H1 (cell line): ENCODE measurements at regions not wholly inside any gene's neighbourhood (a gene's known extent, or its start where the extent isn't known, plus 50 kb on each side); places are given as distances from the start of the nearest gene placed in this dataset.

Experiments
- ATF2 ChIP-seq: IDR thresholded peaks from 2 replicates; pipeline ENCODE4 v1.6.1; 2012; ENCODE audit warnings: low read length, inconsistent platforms
- CREB1 ChIP-seq: IDR thresholded peaks from 2 replicates; pipeline ENCODE4 v1.6.1; 2012; ENCODE audit warnings: inconsistent platforms
- HDAC6 ChIP-seq: IDR thresholded peaks from one replicate; pipeline ENCODE4 v1.7.1; 2012; ENCODE audit warnings: low read depth, mild to moderate bottlenecking, inconsistent platforms, low read length, moderate library complexity
- NRF1 ChIP-seq: IDR thresholded peaks from 2 replicates; pipeline ENCODE4 v1.6.1; 2011; ENCODE audit warnings: mild to moderate bottlenecking, low read depth, low read length, improper control_type of control experiment
- RBBP5 ChIP-seq: IDR thresholded peaks from 2 replicates; pipeline ENCODE4 v1.7.1; 2012; ENCODE audit warnings: low read depth, mild to moderate bottlenecking, inconsistent platforms, low read length, moderate library complexity, borderline replicate concordance
- SP2 ChIP-seq: IDR thresholded peaks from 2 replicates; pipeline ENCODE4 v1.6.1; 2012; ENCODE audit warnings: mild to moderate bottlenecking, low read length, inconsistent platforms

- TF ChIP-seq RBBP5 (no peak), ATF2 (no peak), HDAC6 (no peak), NRF1 (no peak), CREB1 (no peak), SP2 (no peak)
Measured at GRCh38 chr4:91851456-91851855, 452.3 kb upstream of the GRID2 start (continued).
